ENCODE measurements at regions not wholly inside any gene's neighbourhood (a gene's known extent, or its start where the extent isn't known, plus 50 kb on each side); places are given as distances from the start of the nearest gene placed in this dataset.

DNA sequence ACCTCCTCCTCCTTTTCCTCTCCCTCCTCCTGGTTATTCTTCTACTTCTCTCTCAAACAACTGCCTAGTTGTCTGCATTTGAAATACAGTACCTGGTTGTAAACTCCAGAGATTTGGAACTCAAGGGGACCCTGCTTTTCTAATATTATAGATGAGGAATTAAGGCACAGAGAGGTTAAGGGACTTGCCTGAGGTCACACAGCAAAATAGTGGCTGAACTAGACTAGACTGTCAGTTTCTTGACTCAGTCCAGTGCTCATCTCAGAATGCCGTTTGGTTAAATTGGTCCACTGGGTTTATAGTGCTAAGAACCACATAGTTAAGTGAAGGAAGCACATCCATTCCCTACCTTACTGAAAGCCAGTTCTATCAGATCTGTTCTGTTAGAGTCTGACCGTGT lies 105.9 kb upstream of the VASH1 start:
- DNase-seq (no peak), ATAC-seq (no peak)
- H3K36me3 ChIP-seq: no peaks in the 10 kb centered on the region
- TF ChIP-seq, protein P1, sequence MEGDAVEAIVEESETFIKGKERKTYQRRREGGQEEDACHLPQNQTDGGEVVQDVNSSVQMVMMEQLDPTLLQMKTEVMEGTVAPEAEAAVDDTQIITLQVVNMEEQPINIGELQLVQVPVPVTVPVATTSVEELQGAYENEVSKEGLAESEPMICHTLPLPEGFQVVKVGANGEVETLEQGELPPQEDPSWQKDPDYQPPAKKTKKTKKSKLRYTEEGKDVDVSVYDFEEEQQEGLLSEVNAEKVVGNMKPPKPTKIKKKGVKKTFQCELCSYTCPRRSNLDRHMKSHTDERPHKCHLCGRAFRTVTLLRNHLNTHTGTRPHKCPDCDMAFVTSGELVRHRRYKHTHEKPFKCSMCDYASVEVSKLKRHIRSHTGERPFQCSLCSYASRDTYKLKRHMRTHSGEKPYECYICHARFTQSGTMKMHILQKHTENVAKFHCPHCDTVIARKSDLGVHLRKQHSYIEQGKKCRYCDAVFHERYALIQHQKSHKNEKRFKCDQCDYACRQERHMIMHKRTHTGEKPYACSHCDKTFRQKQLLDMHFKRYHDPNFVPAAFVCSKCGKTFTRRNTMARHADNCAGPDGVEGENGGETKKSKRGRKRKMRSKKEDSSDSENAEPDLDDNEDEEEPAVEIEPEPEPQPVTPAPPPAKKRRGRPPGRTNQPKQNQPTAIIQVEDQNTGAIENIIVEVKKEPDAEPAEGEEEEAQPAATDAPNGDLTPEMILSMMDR (IDR thresholded peaks at IDR 0.05): no peak
- no peaks in the 10 kb centered on the region for H3K4me1 ChIP-seq
- H3K27ac ChIP-seq: no peak overlapping the region
- peaks cover 0 to 22% of the 10 kb centered on the region in 2 donors for H3K9me3 ChIP-seq
- intact Hi-C loops (cut with DNase I): no loop called here
- H3K4me3 ChIP-seq: no peak overlapping the region
- no peaks in the 10 kb centered on the region for H3K27me3 ChIP-seq

DNA sequence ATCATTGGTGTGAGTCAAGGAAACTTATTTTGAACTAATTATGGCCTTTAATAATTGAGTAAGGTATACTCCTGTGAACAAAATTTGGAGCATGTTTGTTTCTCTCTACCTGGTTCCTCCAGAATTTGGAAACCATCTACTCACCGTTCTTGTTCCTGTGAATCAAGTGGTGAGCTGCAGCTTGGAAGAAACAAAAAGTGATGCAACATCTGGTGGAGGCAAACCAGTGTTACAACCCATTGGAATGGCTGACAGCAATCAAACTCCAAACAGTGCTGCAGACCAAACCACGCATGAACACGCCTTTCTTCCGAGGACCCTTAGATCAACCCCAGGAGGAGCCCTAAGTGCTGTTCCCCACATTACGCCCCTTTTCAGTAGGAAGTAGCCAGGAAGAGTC lies 104.7 kb upstream of the VASH1 start:
- no peak for DNase-seq
- ATAC-seq: no peak
- intact Hi-C loops (cut with DNase I): no loop called here

DNA sequence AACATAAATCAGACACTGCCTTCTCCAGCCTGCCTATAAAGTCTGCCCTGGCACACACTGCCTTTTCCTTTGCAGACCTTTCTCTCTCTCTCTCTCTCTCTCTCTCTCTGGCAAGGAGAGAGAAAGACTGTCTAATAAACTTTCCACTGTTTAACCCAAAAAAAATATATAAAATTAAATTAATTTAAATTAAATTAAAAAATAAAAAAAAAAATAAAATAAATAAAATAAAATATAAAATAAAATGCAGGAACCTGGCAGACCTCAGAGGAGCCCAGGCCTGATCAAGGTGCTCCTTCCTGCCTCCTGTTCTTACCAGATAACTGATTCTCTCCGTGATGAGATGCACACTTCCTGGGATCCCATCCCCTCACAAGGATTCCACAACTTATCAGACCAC lies 103.9 kb upstream of the VASH1 start:
- Histone ChIP-seq H3K4me1 (no peaks in the 10 kb centered on the region), H3K36me3 (no peaks in the 10 kb centered on the region), H3K4me3 (no peak overlapping the region), H3K9me3 (peaks cover 0 to 22% of the 10 kb centered on the region in 2 donors), H3K27ac (no peak overlapping the region), H3K27me3 (no peaks in the 10 kb centered on the region)
- TF ChIP-seq, protein P1 (IDR thresholded peaks at IDR 0.05): no peak
- DNase-seq (no peak), ATAC-seq (no peak)
- intact Hi-C loops (cut with DNase I): no loop called here

More for the DNA sequence above, 104.7 kb upstream of the VASH1 start:
- no peaks in the 10 kb centered on the region for H3K4me1 ChIP-seq
- H3K9me3 ChIP-seq: peaks cover 0 to 22% of the 10 kb centered on the region in 2 donors
- no peaks in the 10 kb centered on the region for H3K36me3 ChIP-seq
- H3K27ac ChIP-seq: no peak overlapping the region
- TF ChIP-seq, protein P1 (IDR thresholded peaks at IDR 0.05): no peak
- no peak overlapping the region for H3K4me3 ChIP-seq
- no peaks in the 10 kb centered on the region for H3K27me3 ChIP-seq

DNA sequence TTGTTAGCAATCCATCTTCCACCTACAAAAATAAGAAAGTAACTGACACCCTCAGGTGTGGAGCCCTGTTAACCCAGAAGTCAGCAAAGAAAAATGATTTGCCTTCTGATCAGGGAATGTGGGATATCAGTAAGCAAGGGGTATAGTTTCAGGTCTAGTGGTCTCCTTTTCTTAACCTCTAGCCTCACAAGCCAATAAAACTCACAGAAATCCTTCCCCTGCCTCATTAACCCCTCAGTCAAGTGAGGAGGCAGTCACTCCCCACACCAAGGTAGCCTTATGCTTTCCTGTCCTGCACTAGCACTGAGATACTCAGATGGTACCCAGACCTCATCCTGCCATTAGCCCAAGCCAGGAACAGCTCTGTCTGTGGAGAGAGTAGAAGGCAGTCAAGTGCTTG lies 103.4 kb upstream of the VASH1 start:
- Histone ChIP-seq H3K9me3 (peaks cover 0 to 22% of the 10 kb centered on the region in 2 donors), H3K36me3 (no peaks in the 10 kb centered on the region), H3K4me1 (no peaks in the 10 kb centered on the region), H3K27ac (no peak overlapping the region), H3K27me3 (no peaks in the 10 kb centered on the region), H3K4me3 (no peak overlapping the region)
- intact Hi-C loops (cut with DNase I): no loop called here
- no peak for ATAC-seq
- TF ChIP-seq, protein P1 (IDR thresholded peaks at IDR 0.05): no peak
- no peak for DNase-seq

DNA sequence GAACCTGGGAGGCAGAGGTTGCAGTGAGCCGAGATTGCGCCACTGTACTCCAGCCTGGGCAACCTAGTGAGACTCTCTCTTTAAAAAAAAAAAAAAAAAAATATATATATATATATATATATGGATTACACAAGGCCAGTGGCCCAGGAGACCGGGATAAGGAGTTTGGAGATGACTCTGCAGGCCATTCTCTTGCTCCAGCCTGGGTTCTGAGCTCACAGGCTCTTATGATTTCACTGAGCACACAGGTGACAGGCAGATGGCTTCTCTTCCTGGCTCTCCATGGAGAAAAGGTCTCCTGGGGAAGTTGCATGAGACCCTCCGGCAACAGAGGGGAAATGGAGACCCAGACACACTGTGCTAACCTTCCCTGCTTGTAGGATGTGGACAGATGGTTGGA lies 98.7 kb upstream of the VASH1 start:
- ATAC-seq: no peak
- no peak for DNase-seq
- TF ChIP-seq, protein P1 (IDR thresholded peaks at IDR 0.05): no peak
- H3K36me3 ChIP-seq: no peaks in the 10 kb centered on the region
- no peaks in the 10 kb centered on the region for H3K27me3 ChIP-seq
- intact Hi-C loops (cut with DNase I): no loop called here
- H3K9me3 ChIP-seq: peaks cover 0 to 21% of the 10 kb centered on the region in 2 donors
- H3K4me1 ChIP-seq: no peaks in the 10 kb centered on the region
- no peak overlapping the region for H3K4me3 ChIP-seq
- no peak overlapping the region for H3K27ac ChIP-seq

All from left lung (tissue), 4 donors.